Liver (tissue), 8 donors: ENCODE measurements at regions not wholly inside any gene's neighbourhood (a gene's known extent, or its start where the extent isn't known, plus 50 kb on each side); places are given as distances from the start of the nearest gene placed in this dataset.

ENCODE experiments used
- DNase-seq: peaks from one replicate; pipeline ENCODE4 v3.0.0-alpha.2; 2017; ENCODE audit warnings: low spot score
- H3K27ac ChIP-seq, 2 donors: one replicate each; pipeline ENCODE4 v1.7.0; 2013; ENCODE audit warnings: inconsistent platforms in 2 of 2, low read length in 2 of 2, control low read depth in 1 of 2, low read depth in 1 of 2, mild to moderate bottlenecking in 1 of 2
- H3K27me3 ChIP-seq, 4 donors: one replicate each; pipeline versions ENCODE4 v1.6.1 to v1.7.0; 2013; ENCODE audit warnings: low read length in 3 of 4, inconsistent platforms in 1 of 4, mild to moderate bottlenecking in 1 of 4, moderate library complexity in 1 of 4; ENCODE audit not compliant: control insufficient read depth in 4 of 4, insufficient read depth in 4 of 4
- H3K36me3 ChIP-seq, 4 donors: one replicate each; pipeline versions ENCODE4 v1.6.1 to v1.7.0; 2013; ENCODE audit warnings: low read length in 3 of 4, mild to moderate bottlenecking in 3 of 4, low read depth in 1 of 4, moderate library complexity in 1 of 4; ENCODE audit not compliant: control insufficient read depth in 4 of 4, insufficient read depth in 3 of 4
- H3K4me1 ChIP-seq, 4 donors: one replicate each; pipeline versions ENCODE4 v1.6.1 to v1.7.0; 2013; ENCODE audit warnings: low read length in 3 of 4, mild to moderate bottlenecking in 3 of 4, moderate library complexity in 1 of 4; ENCODE audit not compliant: control insufficient read depth in 4 of 4, insufficient read depth in 4 of 4
- H3K4me3 ChIP-seq, 3 donors: one replicate each; pipeline versions ENCODE4 v1.6.1 to v1.7.0; 2013; ENCODE audit warnings: low read length in 3 of 3, control low read depth in 1 of 3, low read depth in 1 of 3, mild to moderate bottlenecking in 1 of 3
- H3K9ac ChIP-seq, 2 donors: one replicate each; pipeline ENCODE4 v1.7.0; 2013; ENCODE audit warnings: low read length in 2 of 2, mild to moderate bottlenecking in 2 of 2, moderate library complexity in 2 of 2, control low read depth in 1 of 2, low read depth in 1 of 2
- H3K9me3 ChIP-seq, 4 donors: one replicate each; pipeline versions ENCODE4 v1.6.1 to v1.7.0; 2013; ENCODE audit warnings: low read length in 3 of 4; ENCODE audit not compliant: control insufficient read depth in 4 of 4
- EGR1 ChIP-seq, 2 donors: IDR thresholded peaks; 2 replicates each; pipeline ENCODE4 v1.6.1; 2016 to 2018; ENCODE audit warnings: antibody characterized with exemption in 2 of 2, low read depth in 2 of 2
- FOXA1 ChIP-seq: IDR thresholded peaks from 2 replicates; pipeline ENCODE4 v1.6.1; 2016; ENCODE audit warnings: antibody characterized with exemption
- FOXA2 ChIP-seq: IDR thresholded peaks from 2 replicates; pipeline ENCODE4 v1.6.1; 2016; ENCODE audit warnings: antibody characterized with exemption
- GABPA ChIP-seq, 2 donors: IDR thresholded peaks in 1 of 2; conservative IDR thresholded peaks in 1 of 2; 2 replicates each; pipeline ENCODE4 v1.6.1; 2016; ENCODE audit warnings: antibody characterized with exemption in 2 of 2, mild to moderate bottlenecking in 1 of 2, moderate library complexity in 1 of 2
- HNF4A ChIP-seq, 2 donors: conservative IDR thresholded peaks; 2 replicates each; pipeline ENCODE4 v1.6.1; 2016; ENCODE audit warnings: antibody characterized with exemption in 2 of 2, mild to moderate bottlenecking in 2 of 2
- HNF4G ChIP-seq: IDR thresholded peaks from 2 replicates; pipeline ENCODE4 v1.6.1; 2016; ENCODE audit warnings: antibody characterized with exemption
- JUND ChIP-seq, 2 donors: IDR thresholded peaks; 2 replicates each; pipeline ENCODE4 v1.6.1; 2016; ENCODE audit warnings: antibody characterized with exemption in 2 of 2
- RAD21 ChIP-seq, 2 donors: IDR thresholded peaks; 2 replicates each; pipeline ENCODE4 v1.6.1; 2016; ENCODE audit warnings: antibody characterized with exemption in 2 of 2, mild to moderate bottlenecking in 2 of 2
- RXRA ChIP-seq, 2 donors: IDR thresholded peaks; 2 replicates each; pipeline ENCODE4 v1.6.1; 2017 to 2018; ENCODE audit warnings: antibody characterized with exemption in 2 of 2, mild to moderate bottlenecking in 1 of 2
- SP1 ChIP-seq: IDR thresholded peaks from 2 replicates; pipeline ENCODE4 v1.6.1; 2018; ENCODE audit warnings: antibody characterized with exemption, mild to moderate bottlenecking
- TAF1 ChIP-seq: conservative IDR thresholded peaks from 2 replicates; pipeline ENCODE4 v1.6.1; 2016; ENCODE audit warnings: antibody characterized with exemption, mild to moderate bottlenecking
- YY1 ChIP-seq: IDR thresholded peaks from 2 replicates; pipeline ENCODE4 v1.6.1; 2016; ENCODE audit warnings: antibody characterized with exemption, mild to moderate bottlenecking
- WGBS: extraction: QIAGEN DNeasy Blood & Tissue Kit; methylation state at CpG from one replicate; pipeline ENCODE4 v1.1.7; 2013; 5-methylcytosine and 5-hydroxymethylcytosine counted together
- TF ChIP-seq, protein P1 (sequence below): IDR thresholded peaks from 2 replicates; pipeline ENCODE4 v1.6.1; 2016; ENCODE audit warnings: antibody characterized with exemption
- TF ChIP-seq, protein P2 (sequence below): IDR thresholded peaks from 2 replicates; pipeline ENCODE4 v1.6.1; 2016; ENCODE audit warnings: antibody characterized with exemption
- TF ChIP-seq, protein P3 (sequence below): IDR thresholded peaks from 2 replicates; pipeline ENCODE4 v1.6.1; 2016; ENCODE audit warnings: antibody characterized with exemption
- TF ChIP-seq, protein P4 (sequence below): fragments of 150-350 bp; IDR thresholded peaks from 2 replicates; pipeline ENCODE4 v1.5.1; 2017; ENCODE audit warnings: improper control_type of control experiment, low read depth, low read length; ENCODE audit not compliant: missing input control
- TF ChIP-seq, protein P5 (sequence below): IDR thresholded peaks from 2 replicates; pipeline ENCODE4 v1.6.1; 2016; ENCODE audit warnings: antibody characterized with exemption, mild to moderate bottlenecking
- donor health status: healthy.
- donor health status: healthy.
- donor health status: healthy.
- donor health status: healthy.
- donor health status: healthy.

DNA sequence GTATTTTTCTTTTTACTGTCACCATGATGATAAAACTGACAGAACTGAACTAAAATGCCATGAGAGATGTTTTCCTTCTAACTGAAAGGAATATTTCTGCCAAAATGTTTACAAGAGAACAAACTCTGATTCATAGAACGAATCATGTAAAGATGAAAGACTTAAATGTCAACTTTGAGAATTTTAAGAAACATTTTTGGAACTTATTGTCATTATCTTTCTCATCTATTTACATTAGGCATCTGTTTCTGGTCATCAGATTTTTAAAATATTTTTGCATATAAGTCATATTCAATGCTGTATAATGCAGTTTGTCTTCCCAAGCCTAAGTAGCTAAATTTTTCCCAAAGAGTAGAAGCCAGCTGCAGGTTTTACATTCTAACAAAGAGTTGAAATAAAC is 358.5 kb downstream of the TFEC start (continued):
- TF ChIP-seq FOXA1, result no peak
- TF ChIP-seq, protein P1, sequence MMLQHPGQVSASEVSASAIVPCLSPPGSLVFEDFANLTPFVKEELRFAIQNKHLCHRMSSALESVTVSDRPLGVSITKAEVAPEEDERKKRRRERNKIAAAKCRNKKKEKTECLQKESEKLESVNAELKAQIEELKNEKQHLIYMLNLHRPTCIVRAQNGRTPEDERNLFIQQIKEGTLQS, result no peak
- no peak for TF ChIP-seq HNF4G
- no peak for TF ChIP-seq RXRA (IDR thresholded peaks at IDR 0.05)
- TF ChIP-seq RAD21 (IDR thresholded peaks at IDR 0.05), result no peak
- TF ChIP-seq FOXA2, result no peak
- TF ChIP-seq, protein P2, sequence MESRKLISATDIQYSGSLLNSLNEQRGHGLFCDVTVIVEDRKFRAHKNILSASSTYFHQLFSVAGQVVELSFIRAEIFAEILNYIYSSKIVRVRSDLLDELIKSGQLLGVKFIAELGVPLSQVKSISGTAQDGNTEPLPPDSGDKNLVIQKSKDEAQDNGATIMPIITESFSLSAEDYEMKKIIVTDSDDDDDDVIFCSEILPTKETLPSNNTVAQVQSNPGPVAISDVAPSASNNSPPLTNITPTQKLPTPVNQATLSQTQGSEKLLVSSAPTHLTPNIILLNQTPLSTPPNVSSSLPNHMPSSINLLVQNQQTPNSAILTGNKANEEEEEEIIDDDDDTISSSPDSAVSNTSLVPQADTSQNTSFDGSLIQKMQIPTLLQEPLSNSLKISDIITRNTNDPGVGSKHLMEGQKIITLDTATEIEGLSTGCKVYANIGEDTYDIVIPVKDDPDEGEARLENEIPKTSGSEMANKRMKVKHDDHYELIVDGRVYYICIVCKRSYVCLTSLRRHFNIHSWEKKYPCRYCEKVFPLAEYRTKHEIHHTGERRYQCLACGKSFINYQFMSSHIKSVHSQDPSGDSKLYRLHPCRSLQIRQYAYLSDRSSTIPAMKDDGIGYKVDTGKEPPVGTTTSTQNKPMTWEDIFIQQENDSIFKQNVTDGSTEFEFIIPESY, result no peak
- TF ChIP-seq TAF1, result no peak

DNA sequence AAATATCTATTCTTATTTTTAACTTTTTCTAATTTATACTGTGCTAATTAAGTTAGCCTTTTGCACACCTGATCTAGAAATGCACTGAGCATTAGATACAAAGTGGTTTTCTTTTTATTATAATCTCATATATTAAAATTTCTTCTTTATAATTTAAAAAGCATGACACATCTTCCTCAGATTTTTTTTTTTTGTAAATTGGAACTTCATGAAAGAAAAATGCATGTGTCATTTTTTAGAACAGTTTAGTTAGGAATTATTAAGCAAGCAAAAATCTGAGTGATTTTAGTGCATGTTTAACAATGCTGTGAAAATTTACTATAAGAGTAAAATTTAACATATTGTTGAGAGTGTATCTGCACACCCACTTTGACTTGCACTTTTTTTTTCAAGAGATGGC is 367.9 kb downstream of the TFEC start:
- TF ChIP-seq, protein P3, sequence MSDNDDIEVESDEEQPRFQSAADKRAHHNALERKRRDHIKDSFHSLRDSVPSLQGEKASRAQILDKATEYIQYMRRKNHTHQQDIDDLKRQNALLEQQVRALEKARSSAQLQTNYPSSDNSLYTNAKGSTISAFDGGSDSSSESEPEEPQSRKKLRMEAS, result no peak
- TF ChIP-seq SP1 (no peak), GABPA (IDR thresholded peaks at IDR 0.05 in 1 of 2, conservative IDR thresholded peaks at IDR 0.05 in 1 of 2) (no peak), RXRA (IDR thresholded peaks at IDR 0.05) (no peak), JUND (IDR thresholded peaks at IDR 0.05) (no peak), HNF4A (conservative IDR thresholded peaks at IDR 0.05) (no peak), HNF4G (no peak), RAD21 (IDR thresholded peaks at IDR 0.05) (no peak), FOXA2 (no peak), YY1 (no peak)
- TF ChIP-seq, protein P2, result no peak
- TF ChIP-seq, protein P1, result no peak
- TF ChIP-seq, protein P4, sequence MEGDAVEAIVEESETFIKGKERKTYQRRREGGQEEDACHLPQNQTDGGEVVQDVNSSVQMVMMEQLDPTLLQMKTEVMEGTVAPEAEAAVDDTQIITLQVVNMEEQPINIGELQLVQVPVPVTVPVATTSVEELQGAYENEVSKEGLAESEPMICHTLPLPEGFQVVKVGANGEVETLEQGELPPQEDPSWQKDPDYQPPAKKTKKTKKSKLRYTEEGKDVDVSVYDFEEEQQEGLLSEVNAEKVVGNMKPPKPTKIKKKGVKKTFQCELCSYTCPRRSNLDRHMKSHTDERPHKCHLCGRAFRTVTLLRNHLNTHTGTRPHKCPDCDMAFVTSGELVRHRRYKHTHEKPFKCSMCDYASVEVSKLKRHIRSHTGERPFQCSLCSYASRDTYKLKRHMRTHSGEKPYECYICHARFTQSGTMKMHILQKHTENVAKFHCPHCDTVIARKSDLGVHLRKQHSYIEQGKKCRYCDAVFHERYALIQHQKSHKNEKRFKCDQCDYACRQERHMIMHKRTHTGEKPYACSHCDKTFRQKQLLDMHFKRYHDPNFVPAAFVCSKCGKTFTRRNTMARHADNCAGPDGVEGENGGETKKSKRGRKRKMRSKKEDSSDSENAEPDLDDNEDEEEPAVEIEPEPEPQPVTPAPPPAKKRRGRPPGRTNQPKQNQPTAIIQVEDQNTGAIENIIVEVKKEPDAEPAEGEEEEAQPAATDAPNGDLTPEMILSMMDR, result no peak
- Histone ChIP-seq H3K27me3 (no peaks in the 10 kb centered on the region), H3K36me3 (no peaks in the 10 kb centered on the region), H3K9me3 (no peaks in the 10 kb centered on the region), H3K4me3 (no peak overlapping the region), H3K27ac (no peak overlapping the region), H3K9ac (no peak overlapping the region), H3K4me1 (peaks cover 0 to 8% (median 0%) of the 10 kb centered on the region in 4 donors)
- no peak for DNase-seq

DNA sequence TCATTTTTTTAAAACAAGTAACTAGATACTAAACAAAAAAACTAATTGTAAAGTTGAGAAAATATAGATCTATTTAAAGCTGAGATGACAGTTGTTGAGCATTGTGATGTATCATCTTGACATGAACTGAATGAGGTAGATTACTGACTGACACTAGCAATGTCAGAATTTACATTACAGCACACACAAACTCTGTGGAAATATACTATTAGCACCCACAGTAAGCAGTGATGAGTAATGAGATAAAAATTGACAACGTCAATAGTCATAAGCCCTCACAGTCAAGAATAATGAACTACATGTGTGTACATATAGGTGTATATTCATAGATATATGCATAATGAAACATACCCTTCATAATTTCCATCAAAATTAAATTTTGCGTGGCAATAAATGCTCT is 368.4 kb downstream of the TFEC start:
- no peak overlapping the region for H3K27ac ChIP-seq
- H3K9ac ChIP-seq, result no peak overlapping the region
- no peak for DNase-seq
- H3K4me3 ChIP-seq, result no peak overlapping the region
- 94% methylated on average over 2 of the region's 2 CpGs for WGBS
- H3K9me3 ChIP-seq, result no peaks in the 10 kb centered on the region
- H3K27me3 ChIP-seq, result no peaks in the 10 kb centered on the region
- H3K4me1 ChIP-seq, result peaks cover 0 to 8% (median 0%) of the 10 kb centered on the region in 4 donors
- no peaks in the 10 kb centered on the region for H3K36me3 ChIP-seq
- no peak for TF ChIP-seq EGR1 (IDR thresholded peaks at IDR 0.05; ENCODE audit: low read depth in 2 of 2)
- no peak for TF ChIP-seq TAF1
- TF ChIP-seq RXRA (IDR thresholded peaks at IDR 0.05), result no peak
- TF ChIP-seq, protein P2, result no peak
- TF ChIP-seq GABPA (IDR thresholded peaks at IDR 0.05 in 1 of 2, conservative IDR thresholded peaks at IDR 0.05 in 1 of 2), result no peak
- TF ChIP-seq SP1, result no peak
- TF ChIP-seq, protein P5, sequence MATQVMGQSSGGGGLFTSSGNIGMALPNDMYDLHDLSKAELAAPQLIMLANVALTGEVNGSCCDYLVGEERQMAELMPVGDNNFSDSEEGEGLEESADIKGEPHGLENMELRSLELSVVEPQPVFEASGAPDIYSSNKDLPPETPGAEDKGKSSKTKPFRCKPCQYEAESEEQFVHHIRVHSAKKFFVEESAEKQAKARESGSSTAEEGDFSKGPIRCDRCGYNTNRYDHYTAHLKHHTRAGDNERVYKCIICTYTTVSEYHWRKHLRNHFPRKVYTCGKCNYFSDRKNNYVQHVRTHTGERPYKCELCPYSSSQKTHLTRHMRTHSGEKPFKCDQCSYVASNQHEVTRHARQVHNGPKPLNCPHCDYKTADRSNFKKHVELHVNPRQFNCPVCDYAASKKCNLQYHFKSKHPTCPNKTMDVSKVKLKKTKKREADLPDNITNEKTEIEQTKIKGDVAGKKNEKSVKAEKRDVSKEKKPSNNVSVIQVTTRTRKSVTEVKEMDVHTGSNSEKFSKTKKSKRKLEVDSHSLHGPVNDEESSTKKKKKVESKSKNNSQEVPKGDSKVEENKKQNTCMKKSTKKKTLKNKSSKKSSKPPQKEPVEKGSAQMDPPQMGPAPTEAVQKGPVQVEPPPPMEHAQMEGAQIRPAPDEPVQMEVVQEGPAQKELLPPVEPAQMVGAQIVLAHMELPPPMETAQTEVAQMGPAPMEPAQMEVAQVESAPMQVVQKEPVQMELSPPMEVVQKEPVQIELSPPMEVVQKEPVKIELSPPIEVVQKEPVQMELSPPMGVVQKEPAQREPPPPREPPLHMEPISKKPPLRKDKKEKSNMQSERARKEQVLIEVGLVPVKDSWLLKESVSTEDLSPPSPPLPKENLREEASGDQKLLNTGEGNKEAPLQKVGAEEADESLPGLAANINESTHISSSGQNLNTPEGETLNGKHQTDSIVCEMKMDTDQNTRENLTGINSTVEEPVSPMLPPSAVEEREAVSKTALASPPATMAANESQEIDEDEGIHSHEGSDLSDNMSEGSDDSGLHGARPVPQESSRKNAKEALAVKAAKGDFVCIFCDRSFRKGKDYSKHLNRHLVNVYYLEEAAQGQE, result no peak
- no peak for TF ChIP-seq HNF4A (conservative IDR thresholded peaks at IDR 0.05)
- no peak for TF ChIP-seq FOXA1
- TF ChIP-seq RAD21 (IDR thresholded peaks at IDR 0.05), result no peak
